SU-DHL-6 (cell line): ENCODE measurements at regions not wholly inside any gene's neighbourhood (a gene's known extent, or its start where the extent isn't known, plus 50 kb on each side); places are given as distances from the start of the nearest gene placed in this dataset.

Source experiments
- H2AFZ ChIP-seq: fragments of 200-600 bp; sonication (generic); 2 replicates; pipeline ENCODE4 v1.6.1; 2014; ENCODE audit warnings: low read depth, mild to moderate bottlenecking, moderate library complexity, mixed read lengths, antibody characterized with exemption, low read length; ENCODE audit not compliant: severe bottlenecking
- H3F3A ChIP-seq: fragments of 200-600 bp; shearing (Covaris generic); 2 replicates; pipeline ENCODE4 v1.6.0; 2016; ENCODE audit warnings: antibody characterized with exemption, mild to moderate bottlenecking; ENCODE audit not compliant: insufficient read depth
- H3K27ac ChIP-seq: fragments of 200-600 bp; sonication (generic); 2 replicates; pipeline ENCODE4 v1.5.1; 2016; ENCODE audit warnings: low read depth, mild to moderate bottlenecking, low read length, moderate library complexity, mixed read lengths
- H3K27me3 ChIP-seq: fragments of 200-600 bp; sonication (generic), shearing (Covaris generic); 2 replicates; pipeline ENCODE4 v1.6.0; 2014; ENCODE audit warnings: mild to moderate bottlenecking, low read length
- H3K36me3 ChIP-seq: fragments of 200-600 bp; sonication (generic); 2 replicates; pipeline ENCODE4 v1.6.1; 2014; ENCODE audit warnings: mild to moderate bottlenecking, low read length, mixed read lengths
- H3K4me2 ChIP-seq: fragments of 300-600, 200-600 bp; shearing (Covaris generic), sonication (generic); 2 replicates; pipeline ENCODE4 v1.6.0; 2014; ENCODE audit warnings: low read length, low read depth, mild to moderate bottlenecking; ENCODE audit not compliant: poor library complexity, severe bottlenecking
- H3K4me3 ChIP-seq: fragments of 200-600 bp; sonication (generic); 2 replicates; pipeline ENCODE4 v1.5.1; 2014; ENCODE audit warnings: antibody characterized with exemption, low read length, mild to moderate bottlenecking, mixed read lengths; ENCODE audit not compliant: insufficient read depth, poor library complexity, severe bottlenecking
- H3K79me2 ChIP-seq: fragments of 200-600 bp; sonication (generic); 2 replicates; pipeline ENCODE4 v1.6.1; 2014; ENCODE audit warnings: mild to moderate bottlenecking, low read length, moderate library complexity; ENCODE audit not compliant: insufficient read depth
- H3K9ac ChIP-seq: fragments of 200-600 bp; sonication (generic); 2 replicates; pipeline ENCODE4 v1.7.0; 2014; ENCODE audit warnings: mild to moderate bottlenecking, low read length
- H3K9me2 ChIP-seq: fragments of 200-600 bp; sonication (generic); replicated peaks from 2 replicates; pipeline ENCODE4 v1.6.1; 2014; ENCODE audit warnings: low read length; ENCODE audit not compliant: insufficient read depth
- H3K9me3 ChIP-seq: fragments of 200-600 bp; sonication (generic); 2 replicates; pipeline ENCODE4 v1.6.1; 2014; ENCODE audit warnings: low read length, mixed read lengths; ENCODE audit not compliant: insufficient read depth
- H4K20me1 ChIP-seq: fragments of 200-600 bp; sonication (generic); 2 replicates; pipeline ENCODE4 v1.6.1; 2014; ENCODE audit warnings: low read depth, mild to moderate bottlenecking, antibody characterized with exemption, low read length, moderate library complexity, mixed read lengths
- EZH2phosphoT487 ChIP-seq: fragments of 200-600 bp; sonication (generic), shearing (Covaris generic); conservative IDR thresholded peaks from 2 replicates; pipeline ENCODE4 v1.6.1; 2018; ENCODE audit warnings: mild to moderate bottlenecking, antibody characterized with exemption, low read length, moderate library complexity, mixed read lengths
- TF ChIP-seq, protein P1 (sequence below): fragments of 200-600 bp; sonication (generic); IDR thresholded peaks from one replicate; pipeline ENCODE4 v1.5.1; 2017; ENCODE audit warnings: antibody characterized with exemption, mild to moderate bottlenecking, low read length, moderate library complexity; ENCODE audit not compliant: insufficient read depth, poor library complexity, severe bottlenecking

- no peaks in the 10 kb centered on the region for H3K79me2 ChIP-seq
- H3K4me2 ChIP-seq: peak overlapping the region; percentile 14
- no peak overlapping the region for H3K9ac ChIP-seq
- no peak overlapping the region for H3K4me3 ChIP-seq
- no peaks in the 10 kb centered on the region for H3F3A ChIP-seq
- H3K27me3 ChIP-seq: no peaks in the 10 kb centered on the region
- no peak overlapping the region for H3K27ac ChIP-seq
- no peaks in the 10 kb centered on the region for H4K20me1 ChIP-seq
- no peak overlapping the region for H2AFZ ChIP-seq
- TF ChIP-seq, protein P1, sequence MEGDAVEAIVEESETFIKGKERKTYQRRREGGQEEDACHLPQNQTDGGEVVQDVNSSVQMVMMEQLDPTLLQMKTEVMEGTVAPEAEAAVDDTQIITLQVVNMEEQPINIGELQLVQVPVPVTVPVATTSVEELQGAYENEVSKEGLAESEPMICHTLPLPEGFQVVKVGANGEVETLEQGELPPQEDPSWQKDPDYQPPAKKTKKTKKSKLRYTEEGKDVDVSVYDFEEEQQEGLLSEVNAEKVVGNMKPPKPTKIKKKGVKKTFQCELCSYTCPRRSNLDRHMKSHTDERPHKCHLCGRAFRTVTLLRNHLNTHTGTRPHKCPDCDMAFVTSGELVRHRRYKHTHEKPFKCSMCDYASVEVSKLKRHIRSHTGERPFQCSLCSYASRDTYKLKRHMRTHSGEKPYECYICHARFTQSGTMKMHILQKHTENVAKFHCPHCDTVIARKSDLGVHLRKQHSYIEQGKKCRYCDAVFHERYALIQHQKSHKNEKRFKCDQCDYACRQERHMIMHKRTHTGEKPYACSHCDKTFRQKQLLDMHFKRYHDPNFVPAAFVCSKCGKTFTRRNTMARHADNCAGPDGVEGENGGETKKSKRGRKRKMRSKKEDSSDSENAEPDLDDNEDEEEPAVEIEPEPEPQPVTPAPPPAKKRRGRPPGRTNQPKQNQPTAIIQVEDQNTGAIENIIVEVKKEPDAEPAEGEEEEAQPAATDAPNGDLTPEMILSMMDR: no peak
- TF ChIP-seq EZH2phosphoT487: no peak
- H3K9me2 ChIP-seq: no peaks in the 10 kb centered on the region
- H3K36me3 ChIP-seq: no peaks in the 10 kb centered on the region
- no peaks in the 10 kb centered on the region for H3K9me3 ChIP-seq
These were observed 54.8 kb upstream of the ZC3H15 start for GRCh38 chr2:186431306-186431705.

DNA sequence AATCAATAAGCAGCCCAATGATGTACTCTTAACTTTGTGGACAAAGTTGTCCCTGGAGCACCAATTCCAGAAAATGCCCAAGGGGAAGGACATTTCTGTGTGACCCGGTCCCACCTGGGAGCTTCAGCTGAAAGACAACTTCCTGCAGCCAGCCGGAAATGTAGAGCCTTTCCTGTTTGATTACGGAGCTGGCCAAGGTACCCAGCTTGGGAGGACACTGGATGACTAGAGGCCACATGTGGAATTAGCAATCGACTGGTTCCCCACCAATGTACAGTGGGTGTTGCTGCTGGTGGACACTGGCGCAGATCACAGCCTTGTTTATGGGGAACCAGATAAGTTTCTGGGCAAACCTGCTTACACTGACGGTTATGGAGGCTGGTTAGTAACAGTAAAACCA, 53.0 kb upstream of the ZC3H15 start:
- Histone ChIP-seq H3K27ac (no peak overlapping the region), H3K27me3 (no peaks in the 10 kb centered on the region), H3K4me3 (no peak overlapping the region), H3K9me3 (peaks cover 8% of the 10 kb centered on the region), H4K20me1 (no peaks in the 10 kb centered on the region), H3K36me3 (no peaks in the 10 kb centered on the region), H3K79me2 (no peaks in the 10 kb centered on the region), H3K9ac (no peak overlapping the region), H3K9me2 (no peaks in the 10 kb centered on the region), H3F3A (no peaks in the 10 kb centered on the region), H3K4me2 (no peak overlapping the region), H2AFZ (no peak overlapping the region)
- TF ChIP-seq EZH2phosphoT487: no peak
- TF ChIP-seq, protein P1: no peak

DNA sequence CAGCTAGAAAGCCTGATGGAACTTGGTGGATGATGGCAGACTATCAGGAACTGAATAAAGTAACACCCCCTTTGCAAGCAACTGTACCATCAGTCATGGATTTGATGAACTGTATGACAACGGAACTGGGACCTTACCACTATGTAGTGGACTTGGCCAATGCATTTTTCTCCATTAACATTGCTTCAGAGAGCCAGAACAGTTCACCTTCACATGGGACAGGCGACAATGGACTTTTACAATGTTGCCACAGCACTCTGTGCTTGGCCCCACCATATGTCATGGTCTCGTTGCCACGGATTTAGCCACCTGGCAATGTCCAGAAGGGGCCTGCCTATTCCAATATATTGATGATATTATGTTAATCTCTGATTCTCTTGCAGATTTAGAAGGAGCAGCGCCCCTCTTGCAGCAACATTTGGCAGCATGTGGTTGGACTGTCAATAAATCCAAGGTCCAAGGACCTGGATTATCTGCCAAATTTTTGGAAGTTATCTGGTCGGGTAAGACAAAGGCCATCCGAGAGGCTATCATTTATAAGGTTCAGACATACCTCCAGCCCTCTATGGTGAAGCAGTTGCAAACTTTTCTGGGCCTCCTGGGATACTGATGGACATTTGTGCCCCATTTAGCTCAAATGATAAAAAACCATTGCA, 52.2 kb upstream of the ZC3H15 start:
- Histone ChIP-seq H3K9me2 (no peaks in the 10 kb centered on the region), H2AFZ (no peak overlapping the region), H3K4me2 (no peak overlapping the region), H3F3A (no peaks in the 10 kb centered on the region), H3K9me3 (peaks cover 14% of the 10 kb centered on the region), H3K9ac (no peak overlapping the region), H3K27me3 (no peaks in the 10 kb centered on the region), H3K36me3 (no peaks in the 10 kb centered on the region), H3K27ac (no peak overlapping the region), H3K79me2 (no peaks in the 10 kb centered on the region), H4K20me1 (no peaks in the 10 kb centered on the region), H3K4me3 (no peak overlapping the region)
- TF ChIP-seq, protein P1: no peak
- TF ChIP-seq EZH2phosphoT487: no peak
